CD14-positive monocyte (primary cell): ENCODE measurements at regions not wholly inside any gene's neighbourhood (a gene's known extent, or its start where the extent isn't known, plus 50 kb on each side); places are given as distances from the start of the nearest gene placed in this dataset.

Source experiments
- DNase-seq, 3 donors: peaks; one replicate each; pipeline ENCODE4 v3.0.0-alpha.2; 2011 to 2022
- H2AFZ ChIP-seq: 2 replicates; pipeline ENCODE4 v1.6.0; 2012; ENCODE audit warnings: mild to moderate bottlenecking, low read depth, low read length, inconsistent platforms; ENCODE audit not compliant: insufficient read depth, poor library complexity, severe bottlenecking
- H3K27ac ChIP-seq, 2 donors: 1 replicate in 1 of 2; 2 replicates in 1 of 2; pipeline ENCODE4 v1.5.1; 2012 to 2013; ENCODE audit warnings: low read length in 2 of 2, control low read depth in 1 of 2, inconsistent platforms in 1 of 2, low read depth in 1 of 2, mild to moderate bottlenecking in 1 of 2
- H3K27me3 ChIP-seq, 2 donors: one replicate each; pipeline versions ENCODE4 v1.6.0 to v1.6.1; 2011 to 2013; ENCODE audit warnings: low read length in 2 of 2; ENCODE audit not compliant: control insufficient read depth in 2 of 2, insufficient read depth in 2 of 2
- H3K36me3 ChIP-seq, 2 donors: replicated peaks in 1 of 2; 1 replicate in 1 of 2; 2 replicates in 1 of 2; pipeline versions ENCODE4 v1.5.1 to v1.6.1; 2012 to 2013; ENCODE audit warnings: low read length in 2 of 2, control low read depth in 1 of 2, inconsistent platforms in 1 of 2, mild to moderate bottlenecking in 1 of 2; ENCODE audit not compliant: insufficient read depth in 2 of 2, control insufficient read depth in 1 of 2
- H3K4me1 ChIP-seq, 2 donors: 1 replicate in 1 of 2; 2 replicates in 1 of 2; pipeline versions ENCODE4 v1.5.1 to v1.6.1; 2012 to 2013; ENCODE audit warnings: low read length in 2 of 2, control low read depth in 1 of 2, inconsistent platforms in 1 of 2, mild to moderate bottlenecking in 1 of 2, moderate library complexity in 1 of 2; ENCODE audit not compliant: insufficient read depth in 2 of 2, control insufficient read depth in 1 of 2
- H3K4me2 ChIP-seq: replicated peaks from 2 replicates; pipeline ENCODE3; 2012; ENCODE audit warnings: low read length, moderate library complexity, mild to moderate bottlenecking; ENCODE audit not compliant: poor library complexity, severe bottlenecking; ENCODE audit errors: extremely low read depth
- H3K4me3 ChIP-seq, 3 experiments: fragments of 200-600 bp in 1 of 3; sonication (generic) in 1 of 3; replicated peaks in 1 of 3; 1 replicate in 2 of 3; 2 replicates in 1 of 3; pipeline ENCODE4 v1.5.1; 2011 to 2013; ENCODE audit warnings: low read length in 3 of 3, mild to moderate bottlenecking in 3 of 3, control low read depth in 2 of 3, low read depth in 2 of 3, inconsistent platforms in 1 of 3, moderate library complexity in 1 of 3
- H3K79me2 ChIP-seq: 2 replicates; pipeline ENCODE4 v1.6.0; 2012; ENCODE audit warnings: mild to moderate bottlenecking, control low read depth, inconsistent platforms, low read length, moderate library complexity; ENCODE audit not compliant: insufficient read depth
- H3K9ac ChIP-seq: 2 replicates; pipeline ENCODE4 v1.6.0; 2017; ENCODE audit warnings: low read length, mild to moderate bottlenecking; ENCODE audit not compliant: insufficient read depth, poor library complexity, severe bottlenecking
- H3K9me3 ChIP-seq, 2 donors: replicated peaks in 1 of 2; 1 replicate in 1 of 2; 2 replicates in 1 of 2; pipeline versions ENCODE4 v1.5.1 to v1.6.1; 2012 to 2013; ENCODE audit warnings: low read length in 2 of 2, control low read depth in 1 of 2; ENCODE audit not compliant: control insufficient read depth in 1 of 2, insufficient read depth in 1 of 2
- H4K20me1 ChIP-seq: 2 replicates; pipeline ENCODE4 v1.6.0; 2012; ENCODE audit warnings: mild to moderate bottlenecking, low read length, control low read depth, moderate library complexity; ENCODE audit not compliant: insufficient read depth
- H3K27ac Mint-ChIP-seq, 7 donors: one replicate each; pipeline ENCODE4 v1.8.0; 2020; ENCODE audit warnings: mild to moderate bottlenecking in 7 of 7, mixed read lengths in 7 of 7, moderate library complexity in 6 of 7, inconsistent platforms in 2 of 7
- H3K27me3 Mint-ChIP-seq, 3 donors: one replicate each; pipeline ENCODE4 v1.8.0; 2021 to 2022; ENCODE audit warnings: low read depth in 3 of 3, mild to moderate bottlenecking in 3 of 3, mixed read lengths in 3 of 3, moderate library complexity in 3 of 3, inconsistent platforms in 1 of 3
- H3K36me3 Mint-ChIP-seq, 2 donors: one replicate each; pipeline ENCODE4 v1.8.0; 2020; ENCODE audit warnings: mixed read lengths in 2 of 2, inconsistent platforms in 1 of 2, mild to moderate bottlenecking in 1 of 2
- H3K4me1 Mint-ChIP-seq: one replicate; pipeline ENCODE4 v1.8.0; 2020; ENCODE audit warnings: mild to moderate bottlenecking, mixed read lengths
- H3K4me3 Mint-ChIP-seq, 2 donors: one replicate each; pipeline ENCODE4 v1.8.0; 2020; ENCODE audit warnings: mild to moderate bottlenecking in 2 of 2, mixed read lengths in 2 of 2, moderate library complexity in 1 of 2
- H3K9me3 Mint-ChIP-seq, 7 donors: one replicate each; pipeline ENCODE4 v1.8.0; 2020 to 2022; ENCODE audit warnings: mixed read lengths in 7 of 7, mild to moderate bottlenecking in 6 of 7, moderate library complexity in 6 of 7, inconsistent platforms in 2 of 7
- CTCF ChIP-seq: fragments of 200-600 bp; IDR thresholded peaks from one replicate; pipeline ENCODE4 v1.8.0; 2022; ENCODE audit warnings: antibody characterized with exemption, mild to moderate bottlenecking
- WGBS: methylation state at CpG from one replicate; pipeline ENCODE4 v1.1.5; 2013; ENCODE audit warnings: missing lambda C conversion rate; ENCODE audit not compliant: insufficient coverage; 5-methylcytosine and 5-hydroxymethylcytosine counted together
- intact Hi-C, 2 donors: fragments of 100-400 bp; cut with micrococcal nuclease; formaldehyde crosslinking; loops; one replicate each; pipeline versions ENCODE4 v1.15.0 to v1.15.1; 2023

- Mint-ChIP-seq H3K27me3 (peaks cover 1 to 16% (median 9%) of the 10 kb centered on the region in 3 donors), H3K4me3 (no peak overlapping the region), H3K36me3 (no peaks in the 10 kb centered on the region), H3K27ac (no peak overlapping the region), H3K9me3 (peaks cover 0 to 5% (median 2%) of the 10 kb centered on the region in 7 donors), H3K4me1 (no peaks in the 10 kb centered on the region)
- Histone ChIP-seq H3K27ac (no peak overlapping the region), H3K9me3 (no peaks in the 10 kb centered on the region), H3K9ac (no peak overlapping the region), H3K36me3 (no peaks in the 10 kb centered on the region), H2AFZ (no peak overlapping the region), H3K27me3 (no peaks in the 10 kb centered on the region), H3K4me3 (no peak overlapping the region), H3K4me2 (no peak overlapping the region), H3K4me1 (no peaks in the 10 kb centered on the region), H3K79me2 (no peaks in the 10 kb centered on the region), H4K20me1 (no peaks in the 10 kb centered on the region)
- no CpG with 5 or more reads among the region's 3 CpGs for WGBS
- intact Hi-C loops, result no loop called here
- no peak for DNase-seq
- TF ChIP-seq CTCF, result no peak
Measured at GRCh38 chr2:235382601-235383000, 111.2 kb upstream of the AGAP1 start.

GRCh38 chr2:235383272-235383843, 110.5 kb upstream of the AGAP1 start:
- Histone ChIP-seq H3K27me3 (no peaks in the 10 kb centered on the region), H4K20me1 (no peaks in the 10 kb centered on the region), H3K4me2 (no peak overlapping the region), H3K9me3 (no peaks in the 10 kb centered on the region), H2AFZ (no peak overlapping the region), H3K36me3 (no peaks in the 10 kb centered on the region), H3K9ac (no peak overlapping the region), H3K79me2 (no peaks in the 10 kb centered on the region), H3K4me1 (no peaks in the 10 kb centered on the region), H3K27ac (no peak overlapping the region), H3K4me3 (no peak overlapping the region)
- no peak overlapping the region for H3K27ac Mint-ChIP-seq
- no peak for DNase-seq
- H3K4me1 Mint-ChIP-seq, result no peaks in the 10 kb centered on the region
- peaks cover 0 to 15% (median 5%) of the 10 kb centered on the region in 3 donors for H3K27me3 Mint-ChIP-seq
- peaks cover 0 to 6% (median 2%) of the 10 kb centered on the region in 7 donors for H3K9me3 Mint-ChIP-seq
- no peak for TF ChIP-seq CTCF
- 86% methylated on average over 5 of the region's 8 CpGs for WGBS
- intact Hi-C loops, result no loop called here
- no peak overlapping the region for H3K4me3 Mint-ChIP-seq
- no peaks in the 10 kb centered on the region for H3K36me3 Mint-ChIP-seq
